Loucy (cell line): ENCODE measurements at regions not wholly inside any gene's neighbourhood (a gene's known extent, or its start where the extent isn't known, plus 50 kb on each side); places are given as distances from the start of the nearest gene placed in this dataset.
"Not testable (repeated sequence)": the region's sequence is repeated elsewhere in the genome, so short reads cannot be mapped to it uniquely, and the experiment has no call there.

Experiments
- H2AFZ ChIP-seq: fragments of 200-600 bp; sonication (generic); 2 replicates; pipeline ENCODE4 v1.6.0; 2016; ENCODE audit warnings: antibody characterized with exemption, mild to moderate bottlenecking, low read length, moderate library complexity
- H3F3A ChIP-seq: fragments of 200-600 bp; 2 replicates; pipeline ENCODE4 v1.6.0; 2016; ENCODE audit warnings: antibody characterized with exemption, low read depth, mild to moderate bottlenecking
- H3K27me3 ChIP-seq: fragments of 200-600 bp; sonication (generic); 2 replicates; pipeline ENCODE4 v1.6.1; 2014; ENCODE audit warnings: low read length, mild to moderate bottlenecking; ENCODE audit not compliant: insufficient read depth, poor library complexity, severe bottlenecking
- H3K36me3 ChIP-seq: fragments of 200-600 bp; sonication (generic); 2 replicates; pipeline ENCODE4 v1.6.1; 2016; ENCODE audit warnings: low read length; ENCODE audit not compliant: insufficient read depth
- H3K4me1 ChIP-seq: fragments of 200-600 bp; sonication (generic); 2 replicates; pipeline ENCODE4 v1.5.1; 2014; ENCODE audit warnings: low read length, mild to moderate bottlenecking; ENCODE audit not compliant: insufficient read depth, poor library complexity, severe bottlenecking
- H3K4me2 ChIP-seq: fragments of 200-600 bp; sonication (generic); 2 replicates; pipeline ENCODE4 v1.6.0; 2014; ENCODE audit warnings: antibody characterized with exemption, low read length, low read depth, mild to moderate bottlenecking; ENCODE audit not compliant: poor library complexity, severe bottlenecking
- H3K4me3 ChIP-seq: fragments of 200-600 bp; sonication (generic); 2 replicates; pipeline ENCODE4 v1.5.1; 2014; ENCODE audit warnings: low read length, mild to moderate bottlenecking, mixed read lengths; ENCODE audit not compliant: poor library complexity, severe bottlenecking
- H3K79me2 ChIP-seq: fragments of 200-600 bp; sonication (generic); 2 replicates; pipeline ENCODE4 v1.6.1; 2014; ENCODE audit warnings: low read length; ENCODE audit not compliant: insufficient read depth
- H3K9ac ChIP-seq: fragments of 200-600 bp; sonication (generic); 2 replicates; pipeline ENCODE4 v1.6.0; 2014; ENCODE audit warnings: mild to moderate bottlenecking, low read depth, low read length, moderate library complexity; ENCODE audit not compliant: poor library complexity, severe bottlenecking
- H3K9me2 ChIP-seq: fragments of 200-600 bp; sonication (generic); replicated peaks from 2 replicates; pipeline ENCODE4 v1.6.1; 2016; ENCODE audit warnings: low read depth, low read length, mixed read lengths
- H3K9me3 ChIP-seq: fragments of 200-600 bp; sonication (generic); 2 replicates; pipeline ENCODE4 v1.6.1; 2014; ENCODE audit warnings: mild to moderate bottlenecking, antibody characterized with exemption, low read length, low read depth; ENCODE audit not compliant: insufficient read depth
- H4K20me1 ChIP-seq: fragments of 200-600 bp; sonication (generic); 2 replicates; pipeline ENCODE4 v1.6.0; 2014; ENCODE audit warnings: antibody characterized with exemption, low read length, mild to moderate bottlenecking; ENCODE audit not compliant: insufficient read depth, poor library complexity, severe bottlenecking
- CTCF ChIP-seq: fragments of 200-600 bp; sonication (generic); conservative IDR thresholded peaks from 2 replicates; pipeline ENCODE4 v1.5.1; 2014; ENCODE audit warnings: mild to moderate bottlenecking, antibody characterized with exemption, low read length
- EZH2phosphoT487 ChIP-seq: fragments of 200-600 bp; IDR thresholded peaks from 2 replicates; pipeline ENCODE4 v1.6.1; 2018; ENCODE audit warnings: antibody characterized with exemption, mild to moderate bottlenecking, moderate library complexity, borderline replicate concordance

GRCh38 chr5:105054406-105054805, 1491.8 kb upstream of the NUDT12 start:
- Histone ChIP-seq H3K4me1 (no peaks in the 10 kb centered on the region), H3K79me2 (no peaks in the 10 kb centered on the region), H3K9me3 (no peaks in the 10 kb centered on the region), H3K9me2 (no peaks in the 10 kb centered on the region), H3F3A (no peaks in the 10 kb centered on the region), H3K36me3 (no peaks in the 10 kb centered on the region), H3K4me2 (no peak overlapping the region), H3K4me3 (no peak overlapping the region), H4K20me1 (no peaks in the 10 kb centered on the region), H2AFZ (no peak overlapping the region), H3K9ac (no peak overlapping the region), H3K27me3 (no peaks in the 10 kb centered on the region)
- TF ChIP-seq EZH2phosphoT487 (no peak), CTCF (no peak)

GRCh38 chr5:105042623-105043022, 1480.0 kb upstream of the NUDT12 start:
- Histone ChIP-seq H3K4me2 (no peak overlapping the region), H3K4me3 (no peak overlapping the region), H3K36me3 (no peaks in the 10 kb centered on the region), H3K9me2 (no peaks in the 10 kb centered on the region), H3K79me2 (no peaks in the 10 kb centered on the region), H3F3A (no peaks in the 10 kb centered on the region), H3K9me3 (no peaks in the 10 kb centered on the region), H4K20me1 (no peaks in the 10 kb centered on the region), H3K4me1 (no peaks in the 10 kb centered on the region), H3K27me3 (no peaks in the 10 kb centered on the region), H3K9ac (no peak overlapping the region), H2AFZ (no peak overlapping the region)
- TF ChIP-seq EZH2phosphoT487 (no peak), CTCF (no peak)

GRCh38 chr5:105036814-105037213, 1474.2 kb upstream of the NUDT12 start:
- H3K9ac ChIP-seq, H4K20me1 ChIP-seq, H3K36me3 ChIP-seq, H3F3A ChIP-seq, H2AFZ ChIP-seq, H3K4me2 ChIP-seq, H3K27me3 ChIP-seq, H3K9me3 ChIP-seq, H3K9me2 ChIP-seq, H3K4me3 ChIP-seq, H3K4me1 ChIP-seq, H3K79me2 ChIP-seq: not testable (repeated sequence)

GRCh38 chr5:105034401-105034763, 1471.8 kb upstream of the NUDT12 start:
- Histone ChIP-seq H3K9me3 (no peaks in the 10 kb centered on the region), H3K79me2 (no peaks in the 10 kb centered on the region), H3K9ac (no peak overlapping the region), H3F3A (no peaks in the 10 kb centered on the region), H3K4me3 (no peak overlapping the region), H3K27me3 (no peaks in the 10 kb centered on the region), H4K20me1 (no peaks in the 10 kb centered on the region), H3K9me2 (no peaks in the 10 kb centered on the region), H2AFZ (no peak overlapping the region), H3K4me2 (no peak overlapping the region), H3K4me1 (no peaks in the 10 kb centered on the region), H3K36me3 (no peaks in the 10 kb centered on the region)
- TF ChIP-seq EZH2phosphoT487, result no peak
- TF ChIP-seq CTCF, result no peak
